Right lobe of liver (tissue), 4 donors: ENCODE measurements at regions not wholly inside any gene's neighbourhood (a gene's known extent, or its start where the extent isn't known, plus 50 kb on each side); places are given as distances from the start of the nearest gene placed in this dataset.

ENCODE experiments used
- POLR2A ChIP-seq: fragments of 450-650 bp; IDR thresholded peaks from one replicate; pipeline ENCODE4 v1.6.1; 2017; ENCODE audit warnings: antibody characterized with exemption, mild to moderate bottlenecking
- TF ChIP-seq, protein P1 (sequence below), 4 donors: fragments of 200-600 bp in 3 of 4; fragments of 450-650 bp in 1 of 4; IDR thresholded peaks; one replicate each; pipeline versions ENCODE4 v1.5.1 to v1.8.0; 2016 to 2022; ENCODE audit warnings: antibody characterized with exemption in 4 of 4, mild to moderate bottlenecking in 2 of 4
- donor health status: DM: no; HTN: no; CAD: no.
- donor health status: DM: no; HTN: no; CAD: no.
- donor health status: DM: no; HTN: yes; CAD: no.

DNA sequence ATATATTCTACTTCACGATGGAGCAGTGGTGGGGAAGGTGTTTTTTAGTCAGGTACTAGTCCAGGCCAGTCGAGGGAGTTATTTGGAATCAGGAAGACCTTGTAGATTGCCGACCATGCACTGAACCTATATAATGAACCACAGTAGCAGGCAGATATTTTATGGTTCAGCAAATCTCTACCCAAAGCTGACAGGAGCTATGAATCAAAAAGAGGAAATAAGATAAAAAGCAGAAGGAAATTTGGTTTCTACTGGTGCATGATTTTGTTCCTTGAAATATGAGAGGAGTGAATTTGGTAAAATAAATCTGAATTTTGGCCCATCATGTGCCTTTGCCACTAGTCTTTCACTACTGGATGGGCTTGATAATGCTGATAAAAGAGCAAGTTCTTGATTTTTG, 924.3 kb upstream of the DIAPH2 start:
- TF ChIP-seq, protein P1, sequence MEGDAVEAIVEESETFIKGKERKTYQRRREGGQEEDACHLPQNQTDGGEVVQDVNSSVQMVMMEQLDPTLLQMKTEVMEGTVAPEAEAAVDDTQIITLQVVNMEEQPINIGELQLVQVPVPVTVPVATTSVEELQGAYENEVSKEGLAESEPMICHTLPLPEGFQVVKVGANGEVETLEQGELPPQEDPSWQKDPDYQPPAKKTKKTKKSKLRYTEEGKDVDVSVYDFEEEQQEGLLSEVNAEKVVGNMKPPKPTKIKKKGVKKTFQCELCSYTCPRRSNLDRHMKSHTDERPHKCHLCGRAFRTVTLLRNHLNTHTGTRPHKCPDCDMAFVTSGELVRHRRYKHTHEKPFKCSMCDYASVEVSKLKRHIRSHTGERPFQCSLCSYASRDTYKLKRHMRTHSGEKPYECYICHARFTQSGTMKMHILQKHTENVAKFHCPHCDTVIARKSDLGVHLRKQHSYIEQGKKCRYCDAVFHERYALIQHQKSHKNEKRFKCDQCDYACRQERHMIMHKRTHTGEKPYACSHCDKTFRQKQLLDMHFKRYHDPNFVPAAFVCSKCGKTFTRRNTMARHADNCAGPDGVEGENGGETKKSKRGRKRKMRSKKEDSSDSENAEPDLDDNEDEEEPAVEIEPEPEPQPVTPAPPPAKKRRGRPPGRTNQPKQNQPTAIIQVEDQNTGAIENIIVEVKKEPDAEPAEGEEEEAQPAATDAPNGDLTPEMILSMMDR (IDR thresholded peaks at IDR 0.05) = no peak
- no peak for TF ChIP-seq POLR2A
